ENCODE measurements at regions not wholly inside any gene's neighbourhood (a gene's known extent, or its start where the extent isn't known, plus 50 kb on each side); places are given as distances from the start of the nearest gene placed in this dataset.

GRCh38 chr1:199291022-199291740 lies 652.3 kb downstream of the PTPRC start:
- Histone ChIP-seq H2BK5ac (ENCODE audit: low read length) (no peak overlapping the region), H3K27me3 (ENCODE audit: control insufficient read depth in 3 of 3, insufficient read depth in 3 of 3, low read depth in 1 of 3, low read length in 3 of 3) (no peaks in the 10 kb centered on the region), H3K79me1 (ENCODE audit: low read depth, low read length) (no peaks in the 10 kb centered on the region), H2BK15ac (ENCODE audit: low read length) (no peak overlapping the region), H3K14ac (ENCODE audit: low read length) (no peak overlapping the region), H3K23ac (ENCODE audit: low read depth, low read length, poor library complexity) (no peak overlapping the region), H2BK120ac (ENCODE audit: low read depth, low read length) (no peak overlapping the region), H2BK12ac (ENCODE audit: low read length) (no peak overlapping the region), H4K8ac (ENCODE audit: low read depth, low read length) (no peak overlapping the region), H3K18ac (ENCODE audit: low read length) (no peak overlapping the region), H2AFZ (ENCODE audit: low read length) (peak overlapping the region; percentile 35), H3K9me3 (replicated peaks in 1 of 2; ENCODE audit: control insufficient read depth in 2 of 2, insufficient read depth in 1 of 2, low read depth in 1 of 2, low read length in 2 of 2) (no peaks in the 10 kb centered on the region), H3K27ac (replicated peaks; ENCODE audit: low read length) (no peak overlapping the region), H3K4ac (ENCODE audit: low read length) (no peak overlapping the region), H2AK5ac (ENCODE audit: low read depth, low read length) (no peak overlapping the region), H3K36me3 (replicated peaks in 1 of 2; ENCODE audit: control insufficient read depth in 2 of 2, insufficient read depth in 2 of 2, low read length in 2 of 2) (no peaks in the 10 kb centered on the region), H3K4me1 (ENCODE audit: control insufficient read depth in 2 of 2, insufficient read depth in 1 of 2, low read depth in 1 of 2, low read length in 2 of 2) (no peaks in the 10 kb centered on the region), H4K91ac (ENCODE audit: low read depth, low read length, poor library complexity) (no peak overlapping the region), H3K4me3 (ENCODE audit: low read length in 2 of 2) (no peak overlapping the region), H3K4me2 (ENCODE audit: insufficient read depth, low read length, poor library complexity, severe bottlenecking) (no peak overlapping the region), H3K9ac (ENCODE audit: low read depth, low read length, poor library complexity) (no peak overlapping the region)
- no CpG with 5 or more reads among the region's 2 CpGs for WGBS, 2 donors (ENCODE audit: extremely low coverage in 2 of 2, insufficient read length in 2 of 2, insufficient replicate concordance in 1 of 2)
- no peak for DNase-seq (ENCODE audit: low spot score)

- no peak overlapping the region for H3K27ac ChIP-seq (replicated peaks; ENCODE audit: low read length)
- H3K4me2 ChIP-seq (ENCODE audit: insufficient read depth, low read length, poor library complexity, severe bottlenecking): no peak overlapping the region
- no peak overlapping the region for H3K14ac ChIP-seq (ENCODE audit: low read length)
- H4K91ac ChIP-seq (ENCODE audit: low read depth, low read length, poor library complexity): no peak overlapping the region
- DNase-seq (ENCODE audit: low spot score): no peak
- no peak overlapping the region for H3K4me3 ChIP-seq (ENCODE audit: low read length in 2 of 2)
- H2BK15ac ChIP-seq (ENCODE audit: low read length): no peak overlapping the region
- no peak overlapping the region for H3K9ac ChIP-seq (ENCODE audit: low read depth, low read length, poor library complexity)
- no peak overlapping the region for H4K8ac ChIP-seq (ENCODE audit: low read depth, low read length)
- no peaks in the 10 kb centered on the region for H3K79me1 ChIP-seq (ENCODE audit: low read depth, low read length)
- H3K18ac ChIP-seq (ENCODE audit: low read length): no peak overlapping the region
- H3K4me1 ChIP-seq (ENCODE audit: control insufficient read depth in 2 of 2, insufficient read depth in 1 of 2, low read depth in 1 of 2, low read length in 2 of 2): no peaks in the 10 kb centered on the region
- no peak overlapping the region for H2BK12ac ChIP-seq (ENCODE audit: low read length)
- WGBS, 2 donors (ENCODE audit: extremely low coverage in 2 of 2, insufficient read length in 2 of 2, insufficient replicate concordance in 1 of 2): no CpG with 5 or more reads among the region's 1 CpG
- H3K36me3 ChIP-seq (replicated peaks in 1 of 2; ENCODE audit: control insufficient read depth in 2 of 2, insufficient read depth in 2 of 2, low read length in 2 of 2): no peaks in the 10 kb centered on the region
- H3K9me3 ChIP-seq (replicated peaks in 1 of 2; ENCODE audit: control insufficient read depth in 2 of 2, insufficient read depth in 1 of 2, low read depth in 1 of 2, low read length in 2 of 2): no peaks in the 10 kb centered on the region
- H2BK5ac ChIP-seq (ENCODE audit: low read length): no peak overlapping the region
- no peaks in the 10 kb centered on the region for H3K27me3 ChIP-seq (ENCODE audit: control insufficient read depth in 3 of 3, insufficient read depth in 3 of 3, low read depth in 1 of 3, low read length in 3 of 3)
- no peak overlapping the region for H3K4ac ChIP-seq (ENCODE audit: low read length)
- no peak overlapping the region for H2AFZ ChIP-seq (ENCODE audit: low read length)
- H3K23ac ChIP-seq (ENCODE audit: low read depth, low read length, poor library complexity): no peak overlapping the region
- no peak overlapping the region for H2BK120ac ChIP-seq (ENCODE audit: low read depth, low read length)
- H2AK5ac ChIP-seq (ENCODE audit: low read depth, low read length): no peak overlapping the region
Measured at GRCh38 chr1:199292896-199293295, 654.1 kb downstream of the PTPRC start.

GRCh38 chr1:199295107-199295506 lies 656.3 kb downstream of the PTPRC start:
- Histone ChIP-seq H3K4me2 (ENCODE audit: insufficient read depth, low read length, poor library complexity, severe bottlenecking) (no peak overlapping the region), H3K4me1 (ENCODE audit: control insufficient read depth in 2 of 2, insufficient read depth in 1 of 2, low read depth in 1 of 2, low read length in 2 of 2) (no peaks in the 10 kb centered on the region), H3K36me3 (replicated peaks in 1 of 2; ENCODE audit: control insufficient read depth in 2 of 2, insufficient read depth in 2 of 2, low read length in 2 of 2) (no peaks in the 10 kb centered on the region), H2BK15ac (ENCODE audit: low read length) (no peak overlapping the region), H3K4me3 (ENCODE audit: low read length in 2 of 2) (no peak overlapping the region), H4K8ac (ENCODE audit: low read depth, low read length) (no peak overlapping the region), H2AFZ (ENCODE audit: low read length) (no peak overlapping the region), H2AK5ac (ENCODE audit: low read depth, low read length) (no peak overlapping the region), H2BK120ac (ENCODE audit: low read depth, low read length) (no peak overlapping the region), H3K4ac (ENCODE audit: low read length) (no peak overlapping the region), H3K14ac (ENCODE audit: low read length) (no peak overlapping the region), H2BK5ac (ENCODE audit: low read length) (no peak overlapping the region), H3K9ac (ENCODE audit: low read depth, low read length, poor library complexity) (no peak overlapping the region), H2BK12ac (ENCODE audit: low read length) (no peak overlapping the region), H3K18ac (ENCODE audit: low read length) (no peak overlapping the region), H3K79me1 (ENCODE audit: low read depth, low read length) (no peaks in the 10 kb centered on the region), H3K9me3 (replicated peaks in 1 of 2; ENCODE audit: control insufficient read depth in 2 of 2, insufficient read depth in 1 of 2, low read depth in 1 of 2, low read length in 2 of 2) (no peaks in the 10 kb centered on the region), H3K23ac (ENCODE audit: low read depth, low read length, poor library complexity) (no peak overlapping the region), H3K27me3 (ENCODE audit: control insufficient read depth in 3 of 3, insufficient read depth in 3 of 3, low read depth in 1 of 3, low read length in 3 of 3) (no peaks in the 10 kb centered on the region), H3K27ac (replicated peaks; ENCODE audit: low read length) (no peak overlapping the region), H4K91ac (ENCODE audit: low read depth, low read length, poor library complexity) (no peak overlapping the region)
- no CpG with 5 or more reads among the region's 3 CpGs for WGBS, 2 donors (ENCODE audit: extremely low coverage in 2 of 2, insufficient read length in 2 of 2, insufficient replicate concordance in 1 of 2)
- no peak for DNase-seq (ENCODE audit: low spot score)

GRCh38 chr1:199297174-199297573 lies 658.3 kb downstream of the PTPRC start:
- no peak overlapping the region for H3K27ac ChIP-seq (replicated peaks; ENCODE audit: low read length)
- no peaks in the 10 kb centered on the region for H3K36me3 ChIP-seq (replicated peaks in 1 of 2; ENCODE audit: control insufficient read depth in 2 of 2, insufficient read depth in 2 of 2, low read length in 2 of 2)
- no peak overlapping the region for H3K18ac ChIP-seq (ENCODE audit: low read length)
- no peak overlapping the region for H4K91ac ChIP-seq (ENCODE audit: low read depth, low read length, poor library complexity)
- peaks cover 0 to 1% (median 0%) of the 10 kb centered on the region in 3 experiments for H3K27me3 ChIP-seq (ENCODE audit: control insufficient read depth in 3 of 3, insufficient read depth in 3 of 3, low read depth in 1 of 3, low read length in 3 of 3)
- H2BK120ac ChIP-seq (ENCODE audit: low read depth, low read length): no peak overlapping the region
- H2AFZ ChIP-seq (ENCODE audit: low read length): no peak overlapping the region
- no peaks in the 10 kb centered on the region for H3K79me1 ChIP-seq (ENCODE audit: low read depth, low read length)
- H3K9me3 ChIP-seq (replicated peaks in 1 of 2; ENCODE audit: control insufficient read depth in 2 of 2, insufficient read depth in 1 of 2, low read depth in 1 of 2, low read length in 2 of 2): no peaks in the 10 kb centered on the region
- H3K14ac ChIP-seq (ENCODE audit: low read length): no peak overlapping the region
- H3K23ac ChIP-seq (ENCODE audit: low read depth, low read length, poor library complexity): no peak overlapping the region
- no peak overlapping the region for H2BK15ac ChIP-seq (ENCODE audit: low read length)
- no peak overlapping the region for H3K9ac ChIP-seq (ENCODE audit: low read depth, low read length, poor library complexity)
- H3K4me3 ChIP-seq (ENCODE audit: low read length in 2 of 2): no peak overlapping the region
- H3K4me2 ChIP-seq (ENCODE audit: insufficient read depth, low read length, poor library complexity, severe bottlenecking): no peak overlapping the region
- no peak overlapping the region for H3K4ac ChIP-seq (ENCODE audit: low read length)
- DNase-seq (ENCODE audit: low spot score): no peak
- H3K4me1 ChIP-seq (ENCODE audit: control insufficient read depth in 2 of 2, insufficient read depth in 1 of 2, low read depth in 1 of 2, low read length in 2 of 2): no peaks in the 10 kb centered on the region
- no peak overlapping the region for H2AK5ac ChIP-seq (ENCODE audit: low read depth, low read length)
- no peak overlapping the region for H2BK5ac ChIP-seq (ENCODE audit: low read length)
- no peak overlapping the region for H2BK12ac ChIP-seq (ENCODE audit: low read length)
- H4K8ac ChIP-seq (ENCODE audit: low read depth, low read length): no peak overlapping the region
